ENCODE measurements at regions not wholly inside any gene's neighbourhood (a gene's known extent, or its start where the extent isn't known, plus 50 kb on each side); places are given as distances from the start of the nearest gene placed in this dataset.

DNA sequence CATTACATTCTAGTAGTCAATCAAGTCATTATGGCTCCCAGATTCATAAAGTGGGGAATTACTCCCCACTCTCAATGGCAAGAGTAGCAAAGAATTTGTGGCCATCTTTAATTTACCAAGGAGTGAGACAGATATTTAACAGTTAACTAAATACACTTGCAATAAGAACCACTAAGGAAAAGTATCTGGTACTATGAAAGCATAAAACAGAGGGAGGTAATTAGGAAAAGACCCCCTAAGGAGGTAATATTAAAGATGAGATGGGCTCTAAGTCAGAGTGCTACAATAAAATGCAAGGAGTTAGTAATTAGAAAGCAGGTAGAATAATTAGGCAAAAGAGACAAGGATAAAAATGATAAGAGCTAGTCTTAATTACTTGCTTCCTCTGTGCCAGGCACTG lies 301.9 kb downstream of the CHL1 start:
- Histone ChIP-seq H3K4me2 (ENCODE audit: low read depth, low read length, poor library complexity, severe bottlenecking) (no peak overlapping the region), H3K9me2 (replicated peaks; ENCODE audit: insufficient read depth, low read length) (no peaks in the 10 kb centered on the region), H3K4me1 (ENCODE audit: low read length) (no peaks in the 10 kb centered on the region), H3K27me3 (ENCODE audit: low read length) (no peaks in the 10 kb centered on the region), H3K27ac (ENCODE audit: low read length) (no peak overlapping the region), H4K20me1 (ENCODE audit: insufficient read depth, low read depth, low read length) (no peaks in the 10 kb centered on the region), H3K36me3 (ENCODE audit: insufficient read depth, low read length) (no peaks in the 10 kb centered on the region), H3K9ac (ENCODE audit: low read length) (no peak overlapping the region), H2AFZ (ENCODE audit: low read length) (no peak overlapping the region), H3K9me3 (ENCODE audit: low read length) (no peaks in the 10 kb centered on the region), H3K4me3 (ENCODE audit: low read length) (no peak overlapping the region), H3K79me2 (ENCODE audit: low read length) (no peaks in the 10 kb centered on the region)
- DNase-seq, result no peak

DNA sequence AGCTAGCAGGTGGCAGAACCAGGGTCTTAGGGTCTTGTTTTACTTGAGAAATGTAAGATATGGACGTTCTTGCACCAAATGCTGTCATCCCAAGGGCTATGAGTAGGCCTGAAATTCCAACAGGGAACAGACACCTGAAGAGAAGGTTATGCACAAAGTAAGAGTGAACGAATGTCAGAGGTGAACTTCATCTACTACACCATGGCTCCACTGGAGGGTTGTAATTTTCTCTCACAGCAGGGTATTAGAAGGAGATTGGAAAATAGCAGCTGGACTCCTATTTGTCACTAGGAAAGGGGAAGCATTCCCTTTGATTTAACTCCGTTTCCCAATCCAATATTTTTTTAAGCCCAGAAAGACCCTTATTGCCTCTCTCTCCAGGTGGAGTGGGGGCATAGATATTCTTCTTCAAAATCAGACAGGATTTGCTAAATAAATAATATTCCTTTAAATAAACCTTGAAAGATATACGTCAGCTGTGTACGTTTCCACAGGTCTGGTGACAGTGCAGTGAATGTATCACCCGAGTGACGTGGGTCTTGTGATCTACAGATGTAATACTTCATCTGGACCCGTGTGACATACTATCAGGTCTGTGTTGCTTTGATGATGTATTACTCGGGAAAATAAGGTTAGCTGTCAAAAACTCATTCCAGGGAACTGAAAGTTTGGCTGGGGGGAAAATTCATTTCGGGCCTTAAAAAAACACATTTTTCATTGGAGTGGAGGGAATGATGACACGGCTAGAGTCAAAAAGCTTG lies 302.6 kb downstream of the CHL1 start:
- no peaks in the 10 kb centered on the region for H3K36me3 ChIP-seq (ENCODE audit: insufficient read depth, low read length)
- no peak overlapping the region for H3K9ac ChIP-seq (ENCODE audit: low read length)
- H2AFZ ChIP-seq (ENCODE audit: low read length), result no peak overlapping the region
- H3K79me2 ChIP-seq (ENCODE audit: low read length), result no peaks in the 10 kb centered on the region
- no peak overlapping the region for H3K4me3 ChIP-seq (ENCODE audit: low read length)
- no peaks in the 10 kb centered on the region for H3K4me1 ChIP-seq (ENCODE audit: low read length)
- no peak overlapping the region for H3K4me2 ChIP-seq (ENCODE audit: low read depth, low read length, poor library complexity, severe bottlenecking)
- no peak overlapping the region for H3K27ac ChIP-seq (ENCODE audit: low read length)
- H3K27me3 ChIP-seq (ENCODE audit: low read length), result no peaks in the 10 kb centered on the region
- no peaks in the 10 kb centered on the region for H4K20me1 ChIP-seq (ENCODE audit: insufficient read depth, low read depth, low read length)
- no peaks in the 10 kb centered on the region for H3K9me2 ChIP-seq (replicated peaks; ENCODE audit: insufficient read depth, low read length)
- no peak for DNase-seq
- H3K9me3 ChIP-seq (ENCODE audit: low read length), result no peaks in the 10 kb centered on the region

DNA sequence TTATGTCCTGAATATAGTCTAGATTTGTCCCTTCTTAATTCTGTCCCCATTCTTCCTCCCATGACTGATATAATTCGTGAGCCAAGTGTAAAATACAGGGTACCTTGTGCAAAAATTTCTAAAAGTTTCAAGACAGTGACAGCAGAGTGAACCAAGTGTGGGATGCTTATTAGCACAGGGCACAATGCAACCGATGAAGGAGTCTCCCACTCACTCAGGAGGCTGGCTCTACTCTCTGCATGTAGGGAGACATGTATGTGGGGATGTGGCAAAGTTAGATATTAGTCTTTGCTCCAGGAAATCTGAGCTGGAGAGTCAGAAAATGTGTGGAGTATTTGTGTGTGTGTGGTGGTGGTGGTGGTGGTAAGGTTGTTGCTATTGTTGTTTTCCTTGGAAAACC lies 305.9 kb downstream of the CHL1 start:
- no peak overlapping the region for H2AFZ ChIP-seq (ENCODE audit: low read length)
- no peak overlapping the region for H3K4me3 ChIP-seq (ENCODE audit: low read length)
- DNase-seq, result no peak
- H4K20me1 ChIP-seq (ENCODE audit: insufficient read depth, low read depth, low read length), result no peaks in the 10 kb centered on the region
- H3K9me3 ChIP-seq (ENCODE audit: low read length), result no peaks in the 10 kb centered on the region
- no peaks in the 10 kb centered on the region for H3K9me2 ChIP-seq (replicated peaks; ENCODE audit: insufficient read depth, low read length)
- H3K4me1 ChIP-seq (ENCODE audit: low read length), result no peaks in the 10 kb centered on the region
- H3K79me2 ChIP-seq (ENCODE audit: low read length), result no peaks in the 10 kb centered on the region
- no peak overlapping the region for H3K4me2 ChIP-seq (ENCODE audit: low read depth, low read length, poor library complexity, severe bottlenecking)
- H3K36me3 ChIP-seq (ENCODE audit: insufficient read depth, low read length), result no peaks in the 10 kb centered on the region
- no peak overlapping the region for H3K9ac ChIP-seq (ENCODE audit: low read length)
- H3K27me3 ChIP-seq (ENCODE audit: low read length), result no peaks in the 10 kb centered on the region
- no peak overlapping the region for H3K27ac ChIP-seq (ENCODE audit: low read length)

DNA sequence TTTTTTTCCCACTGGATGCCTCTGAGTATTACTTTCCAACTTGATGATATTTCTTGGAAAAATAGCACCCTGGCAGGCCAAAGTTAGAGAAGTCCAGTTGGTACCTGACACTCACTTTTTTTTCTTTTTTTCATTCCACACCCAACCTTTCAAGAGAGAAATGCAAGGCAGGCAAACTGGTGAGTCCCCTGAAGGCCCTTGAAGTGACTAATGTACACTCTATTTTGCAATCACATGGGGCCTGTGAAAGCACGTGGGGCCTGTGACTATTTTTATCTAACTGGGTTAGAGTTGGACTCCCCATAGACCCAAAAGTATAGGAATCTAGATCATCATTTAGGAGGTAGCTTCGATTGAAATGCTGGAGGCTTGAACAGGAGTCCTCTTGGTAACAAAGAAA lies 316.7 kb downstream of the CHL1 start:
- Histone ChIP-seq H3K27ac (ENCODE audit: low read length) (no peak overlapping the region), H3K27me3 (ENCODE audit: low read length) (no peaks in the 10 kb centered on the region), H3K79me2 (ENCODE audit: low read length) (no peaks in the 10 kb centered on the region), H3K9me2 (replicated peaks; ENCODE audit: insufficient read depth, low read length) (no peaks in the 10 kb centered on the region), H3K9ac (ENCODE audit: low read length) (no peak overlapping the region), H3K4me3 (ENCODE audit: low read length) (no peak overlapping the region), H3K4me1 (ENCODE audit: low read length) (no peaks in the 10 kb centered on the region), H2AFZ (ENCODE audit: low read length) (no peak overlapping the region), H3K36me3 (ENCODE audit: insufficient read depth, low read length) (no peaks in the 10 kb centered on the region), H3K9me3 (ENCODE audit: low read length) (no peaks in the 10 kb centered on the region), H3K4me2 (ENCODE audit: low read depth, low read length, poor library complexity, severe bottlenecking) (no peak overlapping the region), H4K20me1 (ENCODE audit: insufficient read depth, low read depth, low read length) (no peaks in the 10 kb centered on the region)
- DNase-seq, result no peak

DNA sequence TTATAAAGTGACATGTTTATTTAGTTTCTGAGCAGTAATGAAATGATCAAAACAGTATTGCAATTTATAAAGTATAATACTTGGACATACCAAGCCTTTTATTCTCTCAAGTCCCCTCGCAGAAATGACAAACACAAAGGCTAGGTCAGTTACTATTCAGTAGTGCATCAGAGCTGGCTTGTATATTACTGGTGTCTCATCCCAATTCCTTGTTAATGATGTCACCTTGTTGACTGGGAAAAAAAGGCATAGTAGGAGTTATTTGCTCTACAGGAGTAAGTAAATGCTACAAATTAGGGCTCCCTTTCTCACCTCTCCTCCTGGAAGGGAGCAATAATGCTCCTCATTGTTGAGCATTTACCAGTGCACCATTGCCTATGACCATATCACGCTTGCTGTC lies 317.6 kb downstream of the CHL1 start:
- no peak for DNase-seq
- Histone ChIP-seq H3K36me3 (ENCODE audit: insufficient read depth, low read length) (no peaks in the 10 kb centered on the region), H3K4me2 (ENCODE audit: low read depth, low read length, poor library complexity, severe bottlenecking) (no peak overlapping the region), H3K9me2 (replicated peaks; ENCODE audit: insufficient read depth, low read length) (no peaks in the 10 kb centered on the region), H3K27me3 (ENCODE audit: low read length) (no peaks in the 10 kb centered on the region), H4K20me1 (ENCODE audit: insufficient read depth, low read depth, low read length) (no peaks in the 10 kb centered on the region), H3K9me3 (ENCODE audit: low read length) (no peaks in the 10 kb centered on the region), H3K79me2 (ENCODE audit: low read length) (no peaks in the 10 kb centered on the region), H3K4me1 (ENCODE audit: low read length) (no peaks in the 10 kb centered on the region), H3K9ac (ENCODE audit: low read length) (no peak overlapping the region), H3K27ac (ENCODE audit: low read length) (no peak overlapping the region), H3K4me3 (ENCODE audit: low read length) (no peak overlapping the region), H2AFZ (ENCODE audit: low read length) (no peak overlapping the region)

DNA sequence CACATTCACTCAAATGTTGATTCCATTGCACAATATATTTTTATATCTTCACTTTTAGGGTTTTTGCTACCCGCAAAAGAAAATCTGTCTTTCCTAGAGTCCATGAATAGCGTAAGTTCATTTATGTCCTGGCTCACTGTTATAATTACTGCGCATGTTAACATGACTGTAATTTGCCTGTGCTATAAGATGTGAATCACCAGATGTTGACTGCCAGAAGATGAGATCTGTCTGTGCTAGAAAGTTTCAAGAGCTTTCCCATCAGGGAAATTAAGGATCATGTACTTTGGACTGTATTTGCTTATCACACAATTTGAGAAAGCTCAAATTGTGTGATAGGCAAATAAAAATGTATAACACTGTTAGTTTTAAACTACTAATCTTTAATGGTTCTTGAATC lies 322.5 kb downstream of the CHL1 start:
- no peak overlapping the region for H3K27ac ChIP-seq (ENCODE audit: low read length)
- no peak overlapping the region for H3K9ac ChIP-seq (ENCODE audit: low read length)
- no peaks in the 10 kb centered on the region for H3K4me1 ChIP-seq (ENCODE audit: low read length)
- no peaks in the 10 kb centered on the region for H3K36me3 ChIP-seq (ENCODE audit: insufficient read depth, low read length)
- no peaks in the 10 kb centered on the region for H3K27me3 ChIP-seq (ENCODE audit: low read length)
- no peak overlapping the region for H3K4me3 ChIP-seq (ENCODE audit: low read length)
- H3K9me2 ChIP-seq (replicated peaks; ENCODE audit: insufficient read depth, low read length), result no peaks in the 10 kb centered on the region
- H3K4me2 ChIP-seq (ENCODE audit: low read depth, low read length, poor library complexity, severe bottlenecking), result no peak overlapping the region
- no peaks in the 10 kb centered on the region for H3K9me3 ChIP-seq (ENCODE audit: low read length)
- H3K79me2 ChIP-seq (ENCODE audit: low read length), result no peaks in the 10 kb centered on the region
- H2AFZ ChIP-seq (ENCODE audit: low read length), result no peak overlapping the region
- no peak for DNase-seq
- H4K20me1 ChIP-seq (ENCODE audit: insufficient read depth, low read depth, low read length), result no peaks in the 10 kb centered on the region

DNA sequence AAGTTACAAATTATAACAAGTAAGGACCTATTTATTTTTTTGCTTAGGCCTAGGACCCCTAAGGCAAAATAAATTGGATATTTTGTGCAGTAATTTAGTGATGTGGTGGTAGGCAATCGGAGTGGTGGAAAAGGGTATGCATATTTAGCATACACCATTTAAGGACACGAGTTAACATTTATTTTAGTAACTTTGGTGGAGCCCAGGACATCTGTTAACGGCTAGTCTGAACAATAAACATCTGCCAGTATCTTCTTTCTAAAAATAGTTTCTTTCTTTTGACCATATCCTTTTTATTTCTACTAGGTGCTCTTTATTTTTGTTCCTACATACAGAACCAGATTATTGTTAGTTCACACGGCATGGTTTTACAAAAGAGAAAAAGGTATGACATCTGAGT lies 326.3 kb downstream of the CHL1 start:
- DNase-seq, result no peak

DNA sequence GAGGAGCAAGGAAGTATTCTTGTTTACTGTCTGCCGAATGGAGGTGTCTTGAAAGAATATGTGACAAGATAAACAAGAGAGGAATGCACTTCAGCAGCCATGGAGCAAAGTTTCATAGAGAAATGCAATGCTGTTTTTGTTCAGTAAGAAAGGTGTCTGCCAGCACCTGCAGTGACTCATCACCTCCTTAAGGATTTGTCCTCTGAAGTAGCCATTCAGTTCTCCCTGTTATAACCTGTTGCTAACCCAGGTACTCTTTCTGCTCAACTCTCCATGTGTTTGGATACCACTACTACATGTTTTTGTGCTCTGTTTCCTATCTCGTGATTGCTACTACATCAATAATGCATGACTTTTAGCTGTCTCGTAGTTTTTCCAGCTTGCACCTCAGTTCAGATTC lies 328.9 kb downstream of the CHL1 start:
- H3K36me3 ChIP-seq (ENCODE audit: insufficient read depth, low read length), result no peaks in the 10 kb centered on the region
- no peaks in the 10 kb centered on the region for H3K79me2 ChIP-seq (ENCODE audit: low read length)
- no peak overlapping the region for H2AFZ ChIP-seq (ENCODE audit: low read length)
- no peak overlapping the region for H3K27ac ChIP-seq (ENCODE audit: low read length)
- no peaks in the 10 kb centered on the region for H3K27me3 ChIP-seq (ENCODE audit: low read length)
- no peak overlapping the region for H3K4me3 ChIP-seq (ENCODE audit: low read length)
- H3K9me2 ChIP-seq (replicated peaks; ENCODE audit: insufficient read depth, low read length), result no peaks in the 10 kb centered on the region
- H3K9me3 ChIP-seq (ENCODE audit: low read length), result no peaks in the 10 kb centered on the region
- no peaks in the 10 kb centered on the region for H3K4me1 ChIP-seq (ENCODE audit: low read length)
- H4K20me1 ChIP-seq (ENCODE audit: insufficient read depth, low read depth, low read length), result no peaks in the 10 kb centered on the region
- no peak overlapping the region for H3K9ac ChIP-seq (ENCODE audit: low read length)
- no peak overlapping the region for H3K4me2 ChIP-seq (ENCODE audit: low read depth, low read length, poor library complexity, severe bottlenecking)
- DNase-seq, result no peak

More for the DNA sequence above, 326.3 kb downstream of the CHL1 start:
- no peaks in the 10 kb centered on the region for H3K9me3 ChIP-seq (ENCODE audit: low read length)
- no peak overlapping the region for H3K27ac ChIP-seq (ENCODE audit: low read length)
- H3K27me3 ChIP-seq (ENCODE audit: low read length), result no peaks in the 10 kb centered on the region
- H2AFZ ChIP-seq (ENCODE audit: low read length), result no peak overlapping the region
- no peaks in the 10 kb centered on the region for H3K36me3 ChIP-seq (ENCODE audit: insufficient read depth, low read length)
- H4K20me1 ChIP-seq (ENCODE audit: insufficient read depth, low read depth, low read length), result no peaks in the 10 kb centered on the region
- no peaks in the 10 kb centered on the region for H3K9me2 ChIP-seq (replicated peaks; ENCODE audit: insufficient read depth, low read length)
- no peak overlapping the region for H3K9ac ChIP-seq (ENCODE audit: low read length)
- H3K79me2 ChIP-seq (ENCODE audit: low read length), result no peaks in the 10 kb centered on the region
- H3K4me1 ChIP-seq (ENCODE audit: low read length), result no peaks in the 10 kb centered on the region
- no peak overlapping the region for H3K4me3 ChIP-seq (ENCODE audit: low read length)
- H3K4me2 ChIP-seq (ENCODE audit: low read depth, low read length, poor library complexity, severe bottlenecking), result no peak overlapping the region
